ENCODE measurements at regions not wholly inside any gene's neighbourhood (a gene's known extent, or its start where the extent isn't known, plus 50 kb on each side); places are given as distances from the start of the nearest gene placed in this dataset.

DNA sequence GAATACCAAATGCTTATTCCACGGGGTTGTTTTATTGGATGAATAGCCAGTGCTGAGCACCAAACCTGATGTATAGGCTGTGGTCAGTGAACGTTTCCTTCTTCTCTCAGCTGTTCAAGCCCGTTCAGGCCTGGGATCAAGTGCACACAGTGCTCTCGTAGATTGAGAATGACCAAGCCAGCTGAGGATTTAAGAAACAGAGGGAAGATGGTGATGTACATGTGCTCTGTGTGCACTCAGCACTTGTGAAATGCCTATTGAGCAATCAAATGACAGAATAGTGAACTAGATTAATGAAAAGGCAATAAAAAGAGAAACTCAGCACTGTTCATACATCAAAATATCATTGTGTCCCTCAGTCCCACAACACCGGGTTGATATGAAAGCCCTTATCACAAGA, 302.5 kb downstream of the BMPER start:
- intact Hi-C loops (cut with micrococcal nuclease; ENCODE audit: unreplicated experiment): no loop called here
- no peak overlapping the region for H3K4me3 ChIP-seq
- H3K4me1 ChIP-seq (replicated peaks; ENCODE audit: insufficient read depth): no peaks in the 10 kb centered on the region
- no peak overlapping the region for H3K27ac ChIP-seq
- no peak overlapping the region for H2AFZ ChIP-seq
- POLR2A ChIA-PET (ENCODE audit: unreplicated experiment): no interaction called here
- CTCF ChIA-PET: no interaction called here
- H3K79me2 ChIP-seq (ENCODE audit: low read depth): no peaks in the 10 kb centered on the region
- TF ChIP-seq, protein P1, sequence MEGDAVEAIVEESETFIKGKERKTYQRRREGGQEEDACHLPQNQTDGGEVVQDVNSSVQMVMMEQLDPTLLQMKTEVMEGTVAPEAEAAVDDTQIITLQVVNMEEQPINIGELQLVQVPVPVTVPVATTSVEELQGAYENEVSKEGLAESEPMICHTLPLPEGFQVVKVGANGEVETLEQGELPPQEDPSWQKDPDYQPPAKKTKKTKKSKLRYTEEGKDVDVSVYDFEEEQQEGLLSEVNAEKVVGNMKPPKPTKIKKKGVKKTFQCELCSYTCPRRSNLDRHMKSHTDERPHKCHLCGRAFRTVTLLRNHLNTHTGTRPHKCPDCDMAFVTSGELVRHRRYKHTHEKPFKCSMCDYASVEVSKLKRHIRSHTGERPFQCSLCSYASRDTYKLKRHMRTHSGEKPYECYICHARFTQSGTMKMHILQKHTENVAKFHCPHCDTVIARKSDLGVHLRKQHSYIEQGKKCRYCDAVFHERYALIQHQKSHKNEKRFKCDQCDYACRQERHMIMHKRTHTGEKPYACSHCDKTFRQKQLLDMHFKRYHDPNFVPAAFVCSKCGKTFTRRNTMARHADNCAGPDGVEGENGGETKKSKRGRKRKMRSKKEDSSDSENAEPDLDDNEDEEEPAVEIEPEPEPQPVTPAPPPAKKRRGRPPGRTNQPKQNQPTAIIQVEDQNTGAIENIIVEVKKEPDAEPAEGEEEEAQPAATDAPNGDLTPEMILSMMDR (conservative IDR thresholded peaks at IDR 0.05): no peak
- no peak for TF ChIP-seq EZH2 (IDR thresholded peaks at IDR 0.05; ENCODE audit: low read depth)
- no peaks in the 10 kb centered on the region for H3K9me3 ChIP-seq (ENCODE audit: insufficient read depth, low read depth)
- BruUV-seq (replicated peaks): no TSS peak
- H3K36me3 ChIP-seq (ENCODE audit: low read depth): no peaks in the 10 kb centered on the region
- no peak overlapping the region for H3K4me2 ChIP-seq
- H3F3A ChIP-seq (ENCODE audit: insufficient read depth, low read depth): no peaks in the 10 kb centered on the region
- no peaks in the 10 kb centered on the region for H4K20me1 ChIP-seq (ENCODE audit: insufficient read depth)
- DNase-seq: no peak
- no peaks in the 10 kb centered on the region for H3K9me2 ChIP-seq (ENCODE audit: insufficient read depth)
- no peaks in the 10 kb centered on the region for H3K27me3 ChIP-seq (ENCODE audit: insufficient read depth, low read depth)

DNA sequence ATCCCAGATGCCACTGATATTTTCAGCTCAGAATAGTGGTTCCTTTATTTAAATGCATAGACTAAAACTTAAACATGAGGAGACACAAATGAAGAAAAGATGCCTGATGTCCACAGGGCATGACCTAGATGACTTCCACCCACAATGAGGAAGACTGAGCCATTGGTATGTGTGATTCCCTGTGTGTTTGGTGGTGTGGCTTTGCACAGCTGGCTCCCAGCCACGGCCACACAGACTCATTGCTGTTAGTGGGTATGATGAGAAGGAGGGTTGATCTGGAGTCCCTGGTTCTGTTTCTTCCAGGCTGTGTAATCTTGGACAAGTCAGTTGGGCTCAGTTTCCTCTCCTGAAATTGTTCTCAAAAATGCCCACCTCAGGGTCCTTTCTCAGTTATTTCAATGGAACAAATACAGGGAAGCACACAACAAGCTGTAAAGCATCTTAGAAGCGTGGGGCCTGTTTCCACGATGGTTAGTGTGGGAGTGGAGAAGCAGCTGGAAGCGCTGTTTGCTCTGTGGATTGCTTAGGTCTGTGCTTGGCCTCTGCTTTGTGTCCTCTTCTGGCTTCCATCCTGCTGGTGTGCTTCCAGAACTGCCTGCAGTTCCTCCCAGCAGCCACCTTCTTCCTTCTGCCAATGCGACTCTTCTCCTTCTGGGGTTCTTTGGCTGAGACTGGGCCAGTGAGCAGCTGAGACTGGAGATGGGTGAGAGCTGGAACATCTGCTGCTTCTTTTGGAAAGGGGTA, 303.7 kb downstream of the BMPER start:
- POLR2A ChIA-PET (ENCODE audit: unreplicated experiment): no interaction called here
- intact Hi-C loops (cut with micrococcal nuclease; ENCODE audit: unreplicated experiment): no loop called here
- Histone ChIP-seq H3K9me3 (ENCODE audit: insufficient read depth, low read depth) (no peaks in the 10 kb centered on the region), H3K4me1 (replicated peaks; ENCODE audit: insufficient read depth) (no peaks in the 10 kb centered on the region), H3K9me2 (ENCODE audit: insufficient read depth) (no peaks in the 10 kb centered on the region), H3K36me3 (ENCODE audit: low read depth) (no peaks in the 10 kb centered on the region), H3K27ac (no peak overlapping the region), H4K20me1 (ENCODE audit: insufficient read depth) (no peaks in the 10 kb centered on the region), H3K27me3 (ENCODE audit: insufficient read depth, low read depth) (0 out of 2 replicates have a peak, but pooled peaks cover 4% of the 10 kb centered on the region), H2AFZ (no peak overlapping the region), H3F3A (ENCODE audit: insufficient read depth, low read depth) (no peaks in the 10 kb centered on the region), H3K4me2 (no peak overlapping the region), H3K79me2 (ENCODE audit: low read depth) (no peaks in the 10 kb centered on the region), H3K4me3 (no peak overlapping the region)
- no TSS peak for BruUV-seq (replicated peaks)
- TF ChIP-seq, protein P1 (conservative IDR thresholded peaks at IDR 0.05): no peak
- no peak for TF ChIP-seq EZH2 (IDR thresholded peaks at IDR 0.05; ENCODE audit: low read depth)
- peak in 1 of 2 experiments; percentile 25 for DNase-seq
- CTCF ChIA-PET: no interaction called here

DNA sequence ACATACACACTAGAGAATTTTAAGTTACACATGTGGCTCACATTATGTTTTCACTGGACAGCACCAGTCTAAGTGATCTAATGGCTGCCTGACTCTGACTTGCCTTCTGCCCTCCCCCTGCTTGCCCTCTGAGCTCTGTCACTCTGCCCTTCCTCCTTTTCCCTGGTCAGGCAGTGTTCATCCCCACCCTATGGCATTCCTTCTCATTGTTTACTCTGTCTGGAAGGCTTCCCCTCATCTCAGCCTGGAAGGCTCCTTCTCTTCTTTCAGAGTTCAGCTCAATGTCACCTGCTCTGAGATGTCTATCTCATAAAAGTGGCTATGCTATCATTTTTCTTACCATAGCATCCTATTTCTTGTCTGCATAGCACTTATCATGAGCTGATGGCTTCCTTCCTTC, 305.7 kb downstream of the BMPER start:
- Histone ChIP-seq H3K4me3 (no peak overlapping the region), H3K27ac (no peak overlapping the region), H2AFZ (no peak overlapping the region), H3K4me2 (no peak overlapping the region), H3K27me3 (ENCODE audit: insufficient read depth, low read depth) (0 out of 2 replicates have a peak, but pooled peaks cover 5% of the 10 kb centered on the region), H3K79me2 (ENCODE audit: low read depth) (no peaks in the 10 kb centered on the region), H3K36me3 (ENCODE audit: low read depth) (no peaks in the 10 kb centered on the region), H3K4me1 (replicated peaks; ENCODE audit: insufficient read depth) (no peaks in the 10 kb centered on the region), H4K20me1 (ENCODE audit: insufficient read depth) (no peaks in the 10 kb centered on the region), H3F3A (ENCODE audit: insufficient read depth, low read depth) (no peaks in the 10 kb centered on the region), H3K9me3 (ENCODE audit: insufficient read depth, low read depth) (no peaks in the 10 kb centered on the region), H3K9me2 (ENCODE audit: insufficient read depth) (no peaks in the 10 kb centered on the region)
- ChIA-PET POLR2A (ENCODE audit: unreplicated experiment) (no interaction called here), CTCF (no interaction called here)
- TF ChIP-seq, protein P1 (conservative IDR thresholded peaks at IDR 0.05): no peak
- intact Hi-C loops (cut with micrococcal nuclease; ENCODE audit: unreplicated experiment): no loop called here
- no peak for DNase-seq
- BruUV-seq (replicated peaks): no TSS peak

All from PC-9 (cell line).